ENCODE measurements at regions not wholly inside any gene's neighbourhood (a gene's known extent, or its start where the extent isn't known, plus 50 kb on each side); places are given as distances from the start of the nearest gene placed in this dataset.

DNA sequence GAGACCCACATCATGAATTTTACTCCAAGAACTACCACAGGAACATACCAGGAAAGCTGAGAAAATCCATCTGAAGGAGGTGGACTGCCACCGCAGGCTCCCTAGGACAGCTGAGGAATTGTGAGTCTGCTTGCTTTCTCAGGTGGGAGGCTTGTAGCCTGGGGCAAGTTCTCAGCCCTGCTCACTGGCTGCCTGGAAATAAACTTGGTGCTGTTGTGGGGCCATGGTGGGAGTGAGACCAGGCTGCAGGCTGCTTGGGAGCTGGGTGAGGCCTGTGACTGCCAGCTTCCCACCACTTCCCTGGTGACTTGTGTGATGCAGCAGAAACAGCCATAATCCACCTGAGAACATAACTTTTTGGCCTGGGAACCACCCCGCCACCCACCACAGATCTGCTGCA lies 132.7 kb upstream of the RAG2 start:
- DNase-seq = no peak
- H3K4me1 Mint-ChIP-seq = no peaks in the 10 kb centered on the region
- no peak overlapping the region for H3K4me3 Mint-ChIP-seq
- no peak overlapping the region for H3K27ac Mint-ChIP-seq
- ATAC-seq = no peak
- no peaks in the 10 kb centered on the region for H3K9me3 Mint-ChIP-seq
- H3K36me3 Mint-ChIP-seq (ENCODE audit: low read depth) = no peaks in the 10 kb centered on the region
- H3K27me3 Mint-ChIP-seq = peaks cover 2% of the 10 kb centered on the region

- ATAC-seq (no peak), DNase-seq (no peak)
- Mint-ChIP-seq H3K4me3 (no peak overlapping the region), H3K9me3 (no peaks in the 10 kb centered on the region), H3K36me3 (ENCODE audit: low read depth) (no peaks in the 10 kb centered on the region), H3K4me1 (no peaks in the 10 kb centered on the region), H3K27me3 (peaks cover 2% of the 10 kb centered on the region), H3K27ac (no peak overlapping the region)
Observed at GRCh38 chr11:36729825-36730224, 131.8 kb upstream of the RAG2 start.

- ATAC-seq (no peak), DNase-seq (no peak)
- peaks cover 4% of the 10 kb centered on the region for H3K27me3 Mint-ChIP-seq
- H3K27ac Mint-ChIP-seq = no peak overlapping the region
- no peaks in the 10 kb centered on the region for H3K4me1 Mint-ChIP-seq
- H3K9me3 Mint-ChIP-seq = no peaks in the 10 kb centered on the region
- H3K4me3 Mint-ChIP-seq = no peak overlapping the region
- no peaks in the 10 kb centered on the region for H3K36me3 Mint-ChIP-seq (ENCODE audit: low read depth)
Observed at GRCh38 chr11:36726420-36726819, 128.4 kb upstream of the RAG2 start.

DNA sequence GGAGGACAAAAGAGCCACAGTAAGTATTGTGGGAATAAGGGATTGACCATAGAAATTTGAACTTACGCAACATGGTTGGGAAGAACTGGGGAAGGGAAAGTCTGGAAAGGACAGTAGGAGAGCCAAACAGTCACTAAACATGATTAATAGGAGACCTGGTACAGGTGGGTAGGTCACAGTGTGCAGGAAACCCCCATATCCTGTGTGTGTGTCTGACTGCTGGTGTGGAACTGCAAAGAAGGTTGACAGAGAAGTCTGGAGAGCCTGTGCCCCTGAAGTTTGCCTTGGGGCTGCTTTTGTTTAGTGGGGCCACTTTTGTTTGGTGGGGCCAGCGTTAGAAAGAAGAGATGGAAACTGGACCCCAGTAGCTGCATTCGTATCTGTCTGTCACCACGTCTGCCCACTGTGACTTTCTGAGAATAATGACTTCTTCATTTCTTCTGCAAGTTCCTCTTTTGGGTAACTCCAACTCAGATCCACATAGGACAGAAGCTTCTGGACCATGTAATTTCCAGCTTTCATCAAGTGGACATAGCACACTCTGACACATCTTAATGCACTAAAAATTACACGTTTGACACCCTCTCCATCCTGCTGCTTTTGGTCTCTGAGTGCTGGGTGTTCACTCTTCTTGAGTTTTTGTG lies 126.8 kb upstream of the RAG2 start:
- Mint-ChIP-seq H3K4me3 (no peak overlapping the region), H3K36me3 (ENCODE audit: low read depth) (no peaks in the 10 kb centered on the region), H3K27me3 (peaks cover 7% of the 10 kb centered on the region), H3K4me1 (no peaks in the 10 kb centered on the region), H3K27ac (no peak overlapping the region), H3K9me3 (no peaks in the 10 kb centered on the region)
- no peak for ATAC-seq
- no peak for DNase-seq

- DNase-seq = no peak
- no peaks in the 10 kb centered on the region for H3K36me3 Mint-ChIP-seq (ENCODE audit: low read depth)
- no peak overlapping the region for H3K27ac Mint-ChIP-seq
- peaks cover 9% of the 10 kb centered on the region for H3K27me3 Mint-ChIP-seq
- H3K9me3 Mint-ChIP-seq = no peaks in the 10 kb centered on the region
- ATAC-seq = no peak
- H3K4me3 Mint-ChIP-seq = no peak overlapping the region
- H3K4me1 Mint-ChIP-seq = no peaks in the 10 kb centered on the region
Observed at GRCh38 chr11:36722421-36722820, 124.4 kb upstream of the RAG2 start.

GRCh38 chr11:36719358-36720107 lies 121.5 kb upstream of the RAG2 start:
- H3K4me3 Mint-ChIP-seq = no peak overlapping the region
- H3K36me3 Mint-ChIP-seq (ENCODE audit: low read depth) = no peaks in the 10 kb centered on the region
- H3K9me3 Mint-ChIP-seq = no peaks in the 10 kb centered on the region
- H3K27ac Mint-ChIP-seq = no peak overlapping the region
- peaks cover 6% of the 10 kb centered on the region for H3K27me3 Mint-ChIP-seq
- H3K4me1 Mint-ChIP-seq = no peaks in the 10 kb centered on the region
- ATAC-seq (no peak), DNase-seq (no peak)

GRCh38 chr11:36718451-36718850 lies 120.4 kb upstream of the RAG2 start:
- H3K4me1 Mint-ChIP-seq = no peaks in the 10 kb centered on the region
- DNase-seq (no peak), ATAC-seq (no peak)
- H3K4me3 Mint-ChIP-seq = no peak overlapping the region
- H3K27ac Mint-ChIP-seq = no peak overlapping the region
- peaks cover 5% of the 10 kb centered on the region for H3K27me3 Mint-ChIP-seq
- H3K9me3 Mint-ChIP-seq = no peaks in the 10 kb centered on the region
- H3K36me3 Mint-ChIP-seq (ENCODE audit: low read depth) = no peaks in the 10 kb centered on the region

DNA sequence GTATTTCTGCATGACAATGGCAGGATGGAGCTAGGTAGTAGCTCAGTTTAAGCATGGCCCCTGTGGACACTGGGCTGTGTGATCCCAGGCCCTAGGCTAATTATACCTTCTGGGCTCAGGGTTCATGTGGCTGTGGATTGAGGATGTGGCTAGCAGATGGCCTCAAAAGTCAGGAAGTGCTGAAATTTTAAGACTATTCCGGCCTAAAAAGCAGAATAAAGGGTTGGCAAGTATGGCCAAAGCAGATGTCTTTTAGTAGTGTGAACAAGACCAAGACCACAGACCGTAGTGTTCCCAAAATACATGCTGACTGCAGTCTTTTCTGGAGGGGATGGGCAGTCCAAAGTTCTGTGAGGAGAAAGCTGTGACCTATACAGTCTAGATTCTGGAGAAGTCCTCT lies 115.7 kb upstream of the RAG2 start:
- Mint-ChIP-seq H3K27me3 (peaks cover 10% of the 10 kb centered on the region), H3K36me3 (ENCODE audit: low read depth) (no peaks in the 10 kb centered on the region), H3K27ac (no peak overlapping the region), H3K4me1 (no peaks in the 10 kb centered on the region), H3K4me3 (no peak overlapping the region), H3K9me3 (no peaks in the 10 kb centered on the region)
- ATAC-seq (no peak), DNase-seq (no peak)

GRCh38 chr11:36711104-36711825 lies 113.2 kb upstream of the RAG2 start:
- ATAC-seq = no peak
- no peaks in the 10 kb centered on the region for H3K4me1 Mint-ChIP-seq
- H3K36me3 Mint-ChIP-seq (ENCODE audit: low read depth) = no peaks in the 10 kb centered on the region
- H3K27ac Mint-ChIP-seq = no peak overlapping the region
- no peak for DNase-seq
- no peaks in the 10 kb centered on the region for H3K9me3 Mint-ChIP-seq
- no peak overlapping the region for H3K4me3 Mint-ChIP-seq
- peaks cover 12% of the 10 kb centered on the region for H3K27me3 Mint-ChIP-seq
